HG02852 (cell line): ENCODE measurements at regions not wholly inside any gene's neighbourhood (a gene's known extent, or its start where the extent isn't known, plus 50 kb on each side); places are given as distances from the start of the nearest gene placed in this dataset.

Experiments used
- ATAC-seq: cut with Tn5 transposase; IDR thresholded peaks from one replicate; pipeline ENCODE4 v1.9.1; 2021; ENCODE audit warnings: mild to moderate bottlenecking, moderate library complexity; ENCODE audit not compliant: unreplicated experiment

- no peak for ATAC-seq
Observed at GRCh38 chr10:84996580-84996979, 668.2 kb downstream of the CCSER2 start.

GRCh38 chr10:84997870-84998269 is 669.5 kb downstream of the CCSER2 start:
- ATAC-seq: no peak

GRCh38 chr10:84999929-85000328 is 671.5 kb downstream of the CCSER2 start:
- ATAC-seq: no peak

- ATAC-seq: no peak
Observed at GRCh38 chr10:85003083-85003482, 674.7 kb downstream of the CCSER2 start.

- no peak for ATAC-seq
Observed at GRCh38 chr10:85008488-85009184, 680.2 kb downstream of the CCSER2 start.

GRCh38 chr10:85012305-85012704 is 683.9 kb downstream of the CCSER2 start:
- ATAC-seq: no peak

- ATAC-seq: no peak
Observed at GRCh38 chr10:85026878-85027467, 698.6 kb downstream of the CCSER2 start.

GRCh38 chr10:85032981-85033380 is 704.6 kb downstream of the CCSER2 start:
- ATAC-seq: no peak

- ATAC-seq: no peak
Observed at GRCh38 chr10:85036661-85037060, 708.3 kb downstream of the CCSER2 start.

- no peak for ATAC-seq
Observed at GRCh38 chr10:85039311-85039710, 710.9 kb downstream of the CCSER2 start.

GRCh38 chr10:85043207-85043606 is 714.8 kb downstream of the CCSER2 start:
- no peak for ATAC-seq

GRCh38 chr10:85045046-85045445 is 716.7 kb downstream of the CCSER2 start:
- ATAC-seq: no peak

- ATAC-seq: no peak
Observed at GRCh38 chr10:85047170-85047834, 718.9 kb downstream of the CCSER2 start.

GRCh38 chr10:85047979-85048378 is 719.6 kb downstream of the CCSER2 start:
- ATAC-seq: no peak

GRCh38 chr10:85048644-85049043 is 720.3 kb downstream of the CCSER2 start:
- ATAC-seq: no peak

- ATAC-seq: no peak
Observed at GRCh38 chr10:85060944-85061343, 732.6 kb downstream of the CCSER2 start.

GRCh38 chr10:85061401-85061800 is 733.0 kb downstream of the CCSER2 start:
- no peak for ATAC-seq

GRCh38 chr10:85067955-85068354 is 739.6 kb downstream of the CCSER2 start:
- no peak for ATAC-seq

- ATAC-seq: no peak
Observed at GRCh38 chr10:85080934-85081333, 752.5 kb downstream of the CCSER2 start.

GRCh38 chr10:85098835-85099521 is 770.6 kb downstream of the CCSER2 start:
- no peak for ATAC-seq

- no peak for ATAC-seq
Observed at GRCh38 chr10:85100495-85100894, 772.1 kb downstream of the CCSER2 start.
